ENCODE measurements at regions not wholly inside any gene's neighbourhood (a gene's known extent, or its start where the extent isn't known, plus 50 kb on each side); places are given as distances from the start of the nearest gene placed in this dataset.
A peak's percentile ranks its signal among the peaks of the same experiment; 100 is the strongest.
"Not testable (repeated sequence)": the region's sequence is repeated elsewhere in the genome, so short reads cannot be mapped to it uniquely, and the experiment has no call there.

DNA sequence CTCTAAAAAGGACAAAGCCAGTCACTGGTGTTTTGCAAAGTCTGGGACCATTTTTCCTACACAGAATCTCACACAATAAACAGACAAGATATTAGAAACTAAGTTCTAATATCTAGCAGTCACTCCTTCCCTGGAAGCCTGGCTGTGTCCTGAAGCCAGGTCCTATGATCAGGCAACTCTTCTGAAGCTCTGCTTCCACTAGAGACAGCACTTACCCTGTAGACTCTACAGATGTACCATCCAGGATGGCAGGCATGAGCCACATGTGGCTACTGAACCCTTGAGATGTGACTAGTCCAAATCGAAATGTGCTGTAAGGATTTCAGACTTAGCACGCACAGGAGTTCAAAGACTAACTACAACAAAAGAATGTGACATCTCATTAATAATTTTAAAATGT, 110.3 kb upstream of the NBPF9 start:
- ATAC-seq (replicated peaks); H3K9me3 Mint-ChIP-seq; H3K4me1 Mint-ChIP-seq (ENCODE audit: low read depth in 2 of 2); H3K36me3 Mint-ChIP-seq (ENCODE audit: insufficient read depth); DNase-seq; H3K4me3 Mint-ChIP-seq; H3K27ac Mint-ChIP-seq; H3K27me3 Mint-ChIP-seq: not testable (repeated sequence)

DNA sequence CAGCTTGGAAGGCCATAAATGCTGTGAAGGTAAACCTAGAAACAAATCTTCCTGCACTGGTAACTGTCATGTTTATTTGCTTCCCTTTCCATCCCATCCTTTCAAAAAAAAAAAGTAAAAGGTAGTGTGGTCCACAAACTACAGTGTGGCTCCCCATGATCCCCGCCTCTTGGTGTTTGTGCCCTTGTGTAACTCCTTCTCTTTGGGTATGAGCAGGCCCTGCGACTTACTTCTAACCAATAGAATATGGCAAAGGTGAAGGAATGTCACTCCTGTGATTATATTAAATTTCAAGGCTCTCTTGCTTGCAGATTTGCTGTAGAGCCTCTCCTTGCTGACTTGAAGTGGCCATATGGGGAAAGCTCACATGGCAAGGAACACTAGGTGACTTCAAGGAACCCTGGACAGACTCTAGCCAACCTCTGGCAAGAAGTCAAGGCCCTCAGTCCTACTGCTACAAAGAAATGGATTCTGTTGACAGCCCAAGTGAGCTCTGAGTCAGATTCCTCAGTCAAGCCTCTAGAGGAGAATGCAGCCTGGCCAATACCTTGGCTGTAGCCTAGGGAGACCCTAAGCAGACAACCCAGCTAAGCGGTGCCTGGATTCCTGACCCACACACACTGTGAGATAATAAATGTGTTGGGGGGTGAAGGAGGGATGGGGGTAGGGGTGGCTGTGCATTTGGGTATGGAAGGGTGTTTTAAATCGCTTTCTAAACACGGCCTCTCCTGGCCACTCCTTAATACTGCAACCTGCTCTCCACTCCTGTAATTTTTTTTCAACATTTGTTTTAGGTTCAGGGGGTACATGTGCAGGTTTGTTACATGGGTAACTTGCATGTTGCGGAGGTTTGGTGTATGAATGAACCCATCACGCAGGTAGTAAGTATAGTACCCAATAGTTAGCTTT, 115.0 kb upstream of the NBPF9 start:
- ATAC-seq (replicated peaks); H3K27ac Mint-ChIP-seq; DNase-seq; H3K27me3 Mint-ChIP-seq; H3K9me3 Mint-ChIP-seq; H3K4me1 Mint-ChIP-seq (ENCODE audit: low read depth in 2 of 2); H3K4me3 Mint-ChIP-seq; H3K36me3 Mint-ChIP-seq (ENCODE audit: insufficient read depth): not testable (repeated sequence)

DNA sequence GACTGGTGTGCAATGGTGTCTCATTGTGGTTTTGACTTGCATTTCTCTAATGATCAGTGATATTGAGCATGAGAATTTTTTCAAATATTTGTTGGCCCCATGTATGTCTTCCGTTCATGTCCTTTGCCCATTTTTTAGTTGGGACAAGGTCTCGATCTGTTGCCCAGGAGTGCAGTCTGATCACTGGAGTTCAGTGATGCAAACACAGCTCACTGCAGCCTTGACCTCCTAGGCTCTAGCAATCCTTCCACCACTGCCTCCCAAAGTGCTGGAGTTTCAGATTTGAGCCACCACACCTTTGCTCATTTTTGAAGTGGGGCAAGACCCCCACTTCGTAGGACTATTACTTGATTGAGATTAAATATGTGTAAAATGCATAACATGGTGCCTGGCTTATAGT, 116.2 kb upstream of the NBPF9 start:
- H3K4me1 Mint-ChIP-seq (ENCODE audit: low read depth in 2 of 2); ATAC-seq (replicated peaks); H3K9me3 Mint-ChIP-seq: not testable (repeated sequence)

DNA sequence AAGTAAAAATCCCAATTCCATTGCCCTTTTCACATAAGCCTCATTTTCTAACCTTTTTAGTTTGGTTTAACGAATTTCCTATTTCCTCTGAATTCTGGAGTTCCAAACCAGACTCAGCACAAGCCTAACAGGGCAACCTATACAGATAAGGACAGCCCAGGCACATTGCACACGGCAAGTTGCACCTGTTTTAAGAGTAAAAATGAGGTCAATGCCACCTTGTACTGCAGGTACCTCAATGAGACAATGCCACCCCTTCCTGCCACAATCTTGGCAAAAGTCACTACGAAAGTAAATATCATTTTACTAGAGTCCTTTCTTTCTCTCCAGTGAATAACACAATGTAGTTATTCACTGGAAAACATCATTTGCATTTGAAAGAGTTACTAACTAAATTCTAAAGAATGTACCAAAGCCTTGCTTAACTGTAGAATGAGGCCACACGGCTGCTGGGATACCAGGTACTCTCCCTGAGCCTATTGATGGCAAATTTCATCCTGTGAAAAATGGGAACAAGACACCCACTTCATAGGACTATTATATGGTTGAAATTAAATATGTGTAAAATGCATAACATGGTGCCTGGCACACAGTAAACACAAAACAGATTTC, 117.2 kb upstream of the NBPF9 start:
- ATAC-seq (replicated peaks); H3K9me3 Mint-ChIP-seq; H3K27me3 Mint-ChIP-seq; H3K4me3 Mint-ChIP-seq; H3K4me1 Mint-ChIP-seq (ENCODE audit: low read depth in 2 of 2); H3K27ac Mint-ChIP-seq; H3K36me3 Mint-ChIP-seq (ENCODE audit: insufficient read depth); DNase-seq: not testable (repeated sequence)

More for the DNA sequence above, 116.2 kb upstream of the NBPF9 start:
- not testable (repeated sequence) for H3K27me3 Mint-ChIP-seq; H3K36me3 Mint-ChIP-seq (ENCODE audit: insufficient read depth); H3K4me3 Mint-ChIP-seq; H3K27ac Mint-ChIP-seq; DNase-seq

DNA sequence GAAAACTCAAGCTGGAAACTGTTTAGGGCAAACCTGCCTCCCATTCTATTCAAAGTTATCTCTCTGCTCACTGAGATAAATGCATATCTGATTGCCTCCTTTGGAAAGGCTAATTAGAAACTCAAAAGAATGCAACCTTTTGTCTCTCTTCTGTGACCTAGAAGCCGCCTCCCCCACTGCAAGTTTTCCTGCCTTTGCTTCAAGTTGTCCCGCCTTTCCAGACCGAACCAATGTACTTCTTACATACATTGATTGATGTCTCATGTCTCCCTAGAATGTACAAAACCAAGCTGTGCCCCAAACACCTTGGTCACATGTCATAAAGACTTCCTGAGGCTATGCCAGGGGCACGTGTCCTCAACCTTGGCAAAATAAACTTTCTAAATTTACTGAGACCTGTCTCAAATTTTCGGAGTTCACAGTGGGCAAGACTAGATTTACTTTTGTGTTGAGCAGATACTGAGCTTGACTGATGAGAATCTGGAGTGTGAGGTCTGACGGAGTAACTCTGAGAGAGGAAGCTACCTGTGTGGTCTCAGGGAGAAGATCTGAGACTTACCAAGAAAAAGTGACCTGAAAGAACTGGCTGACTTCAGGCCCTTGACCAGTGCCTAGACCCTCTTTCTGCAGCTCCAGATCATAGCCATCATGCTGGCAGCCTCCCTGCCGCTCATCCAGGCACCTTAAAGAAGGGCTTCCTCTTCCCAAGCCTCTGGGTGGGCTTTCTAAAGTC, 124.7 kb upstream of the NBPF9 start:
- H3K9me3 Mint-ChIP-seq; H3K36me3 Mint-ChIP-seq (ENCODE audit: insufficient read depth); ATAC-seq (replicated peaks); H3K4me1 Mint-ChIP-seq (ENCODE audit: low read depth in 2 of 2); DNase-seq; H3K4me3 Mint-ChIP-seq; H3K27me3 Mint-ChIP-seq; H3K27ac Mint-ChIP-seq: not testable (repeated sequence)

DNA sequence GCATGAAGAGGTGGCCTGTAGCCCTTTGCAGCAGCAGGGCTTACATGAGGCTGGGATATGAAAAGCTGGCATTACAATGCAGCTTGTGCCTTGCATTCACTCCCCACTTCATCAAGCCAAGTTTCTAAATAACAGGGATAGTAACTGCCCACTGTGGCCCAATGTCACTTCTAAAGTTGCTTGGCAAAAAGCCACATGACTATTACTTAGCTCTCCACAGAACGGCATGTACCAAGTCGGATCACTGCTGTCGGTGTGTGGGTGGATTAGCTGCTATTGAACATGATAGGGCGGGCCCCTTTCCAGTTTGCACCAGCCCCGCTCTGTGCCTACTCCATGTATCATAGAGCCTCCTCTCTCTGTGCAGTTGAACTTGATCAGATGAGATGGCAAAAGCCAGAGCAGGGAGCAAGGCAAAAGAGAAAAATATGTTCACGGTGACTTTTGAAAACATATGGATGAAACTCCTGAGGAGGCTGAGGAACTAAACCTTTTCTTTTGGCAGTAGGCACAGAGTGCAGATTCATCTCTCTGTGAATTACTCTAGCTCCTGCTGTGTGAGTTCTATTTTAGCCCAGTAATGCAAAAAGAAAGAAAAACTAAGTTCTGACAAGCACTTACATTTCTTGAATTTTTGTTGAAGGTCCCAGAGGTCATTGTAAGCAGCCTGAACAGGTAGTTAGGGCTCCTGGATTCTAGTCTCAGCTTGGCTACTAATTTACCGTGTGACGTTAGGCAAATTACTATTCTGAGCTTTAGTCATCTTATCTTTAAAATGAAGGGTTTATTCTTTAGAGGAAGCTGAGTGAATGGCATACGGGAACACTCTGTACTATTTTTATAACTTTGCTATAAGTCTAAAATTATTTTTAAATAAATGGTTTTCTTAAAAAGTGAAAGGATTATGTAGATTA, 125.6 kb upstream of the NBPF9 start:
- not testable (repeated sequence) for H3K9me3 Mint-ChIP-seq; ATAC-seq (replicated peaks); H3K4me3 Mint-ChIP-seq; H3K27me3 Mint-ChIP-seq; DNase-seq; H3K27ac Mint-ChIP-seq; H3K4me1 Mint-ChIP-seq (ENCODE audit: low read depth in 2 of 2); H3K36me3 Mint-ChIP-seq (ENCODE audit: insufficient read depth)

DNA sequence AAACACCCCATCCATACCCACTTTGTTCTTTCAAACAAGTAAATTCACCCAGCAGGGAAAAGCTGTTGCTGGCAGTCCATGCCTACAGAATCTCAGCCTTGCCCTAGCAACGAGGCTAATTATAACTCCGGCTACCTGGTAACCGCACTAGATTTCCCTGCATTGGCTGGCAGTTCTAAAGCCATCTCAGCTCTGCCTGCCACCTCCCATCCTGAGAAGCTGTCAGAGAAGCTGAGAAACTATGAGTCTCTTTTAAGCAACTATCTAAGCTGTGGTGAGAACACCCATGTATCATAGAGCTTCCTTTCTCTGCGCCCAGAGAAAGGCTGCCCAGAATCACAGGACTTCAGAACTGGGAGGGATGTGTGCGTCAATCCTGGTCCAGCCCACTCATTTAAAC, 126.5 kb upstream of the NBPF9 start:
- H3K27me3 Mint-ChIP-seq; H3K4me3 Mint-ChIP-seq; H3K27ac Mint-ChIP-seq; H3K36me3 Mint-ChIP-seq (ENCODE audit: insufficient read depth); H3K9me3 Mint-ChIP-seq; DNase-seq; H3K4me1 Mint-ChIP-seq (ENCODE audit: low read depth in 2 of 2): not testable (repeated sequence)
- ATAC-seq (replicated peaks): peak; percentile 33

DNA sequence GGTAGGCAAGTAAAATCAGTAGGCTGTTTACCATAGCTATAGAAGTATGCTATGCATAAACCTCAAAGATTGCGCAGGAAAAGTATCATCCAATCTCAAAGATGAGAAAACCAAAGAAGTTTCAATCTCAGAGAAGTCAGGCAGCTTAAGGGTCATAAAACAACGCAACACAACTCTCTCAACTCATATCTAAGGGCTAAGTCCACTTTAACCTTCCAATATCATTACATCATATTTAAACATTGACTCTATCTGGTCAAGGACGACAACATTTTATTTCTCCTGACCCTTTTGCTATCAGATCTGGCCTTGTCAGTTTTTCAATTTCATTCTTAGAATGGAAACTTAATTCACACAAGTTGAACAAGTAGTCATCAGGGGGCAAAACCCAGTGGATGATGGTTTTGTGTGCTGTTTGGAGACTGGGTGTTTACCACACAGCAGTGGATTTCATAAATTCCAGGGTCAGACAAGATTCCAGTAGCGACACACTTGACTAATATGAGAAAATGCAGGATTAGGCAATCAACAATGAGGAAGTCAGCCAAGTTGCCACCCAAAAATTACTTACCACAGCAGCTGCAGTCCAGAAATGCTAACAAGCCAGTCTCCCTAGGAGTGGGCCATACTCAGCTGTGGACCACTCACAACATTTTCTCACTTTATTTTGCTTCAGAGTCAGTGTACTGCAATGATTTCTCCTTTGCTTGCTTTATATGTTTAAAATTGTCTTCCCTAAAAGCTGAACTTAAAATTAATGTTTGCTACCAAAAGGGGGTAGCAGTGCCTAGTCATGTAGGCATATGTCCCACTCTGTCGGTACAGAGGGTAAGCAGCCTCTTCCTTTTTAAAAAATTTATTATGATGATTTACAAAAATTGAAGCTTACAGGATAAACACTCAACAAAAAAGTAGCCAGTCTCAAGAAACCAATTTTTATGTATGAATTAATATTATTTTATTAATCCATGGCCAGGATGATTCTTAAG, 131.9 kb upstream of the NBPF9 start:
- not testable (repeated sequence) for H3K27me3 Mint-ChIP-seq, H3K4me3 Mint-ChIP-seq, H3K9me3 Mint-ChIP-seq

DNA sequence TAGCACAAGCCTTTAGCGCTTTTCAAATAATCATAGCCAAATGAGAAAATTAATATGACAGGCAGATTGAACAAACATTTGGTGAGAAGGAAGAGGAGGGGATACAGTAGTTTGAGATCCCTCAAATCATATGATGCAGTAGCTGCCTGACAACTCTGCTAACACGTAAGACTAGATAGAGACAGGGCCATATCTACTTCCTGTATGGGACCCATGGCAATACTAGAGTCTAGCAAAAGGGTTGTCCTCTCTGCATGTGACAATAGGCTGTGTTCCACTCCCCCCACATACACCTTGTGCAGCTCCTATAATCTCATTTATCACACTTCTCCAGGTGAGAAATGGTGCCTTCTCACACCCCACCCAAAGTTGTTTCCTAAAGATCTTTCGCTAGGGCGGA, 134.2 kb upstream of the NBPF9 start:
- DNase-seq; H3K9me3 Mint-ChIP-seq; H3K4me3 Mint-ChIP-seq; H3K36me3 Mint-ChIP-seq (ENCODE audit: insufficient read depth); H3K4me1 Mint-ChIP-seq (ENCODE audit: low read depth in 2 of 2); H3K27ac Mint-ChIP-seq; ATAC-seq (replicated peaks); H3K27me3 Mint-ChIP-seq: not testable (repeated sequence)

More for the DNA sequence above, 131.9 kb upstream of the NBPF9 start:
- DNase-seq; H3K36me3 Mint-ChIP-seq (ENCODE audit: insufficient read depth); H3K27ac Mint-ChIP-seq; ATAC-seq (replicated peaks); H3K4me1 Mint-ChIP-seq (ENCODE audit: low read depth in 2 of 2): not testable (repeated sequence)

DNA sequence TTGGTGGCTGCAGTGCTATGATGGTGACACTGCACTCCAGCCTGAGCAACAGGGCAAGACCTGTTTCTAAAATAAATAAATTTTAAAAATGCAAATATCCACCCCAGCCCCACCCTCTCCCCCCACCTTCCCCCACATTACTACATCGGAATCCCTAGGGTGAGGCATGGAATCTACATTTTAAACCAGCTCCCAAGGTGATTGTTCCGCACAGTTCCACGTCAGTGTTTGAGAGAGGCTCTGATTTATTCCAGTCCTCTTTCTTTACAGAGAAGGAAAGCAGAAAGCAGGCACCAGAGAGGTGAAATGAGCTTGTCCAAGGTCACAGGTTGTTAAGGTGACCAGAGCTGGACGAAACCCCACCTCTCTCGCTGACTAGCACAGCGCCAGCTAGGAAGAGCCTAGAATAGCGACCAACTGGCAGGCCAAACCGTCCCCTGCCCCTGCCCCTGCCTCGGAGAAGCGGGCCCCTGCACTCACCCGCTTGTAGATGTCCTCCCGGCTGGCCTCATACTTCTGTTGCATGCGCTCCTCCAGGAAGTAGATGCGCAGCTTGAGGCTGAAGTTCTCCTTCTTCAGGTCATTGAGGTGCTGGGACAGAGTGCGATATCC, 136.7 kb upstream of the NBPF9 start:
- H3K4me3 Mint-ChIP-seq; H3K4me1 Mint-ChIP-seq (ENCODE audit: low read depth in 2 of 2); H3K36me3 Mint-ChIP-seq (ENCODE audit: insufficient read depth); H3K27ac Mint-ChIP-seq; H3K9me3 Mint-ChIP-seq; H3K27me3 Mint-ChIP-seq; DNase-seq; ATAC-seq (replicated peaks): not testable (repeated sequence)

DNA sequence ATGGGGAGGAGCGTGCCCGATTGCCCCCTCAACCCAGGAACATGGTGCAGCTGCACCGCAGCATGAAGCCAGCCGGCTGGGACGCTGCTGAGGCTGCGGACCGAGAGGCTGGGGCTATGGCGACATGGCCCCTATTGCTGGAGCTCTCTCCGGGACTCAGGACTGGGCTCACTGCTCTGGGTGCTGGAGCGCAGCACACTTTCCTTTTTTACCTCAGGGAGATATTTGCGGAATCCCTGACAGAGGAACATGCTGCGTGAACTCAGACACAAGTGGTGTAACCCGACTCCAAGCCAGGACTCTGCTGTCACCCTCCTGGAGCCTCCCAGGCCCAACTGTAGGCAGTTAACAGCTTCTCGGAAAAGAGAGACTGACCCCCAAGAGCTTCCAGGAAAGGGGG, 137.2 kb upstream of the NBPF9 start:
- H3K9me3 Mint-ChIP-seq; H3K27me3 Mint-ChIP-seq; H3K36me3 Mint-ChIP-seq (ENCODE audit: insufficient read depth); DNase-seq; H3K4me3 Mint-ChIP-seq; ATAC-seq (replicated peaks); H3K4me1 Mint-ChIP-seq (ENCODE audit: low read depth in 2 of 2); H3K27ac Mint-ChIP-seq: not testable (repeated sequence)

DNA sequence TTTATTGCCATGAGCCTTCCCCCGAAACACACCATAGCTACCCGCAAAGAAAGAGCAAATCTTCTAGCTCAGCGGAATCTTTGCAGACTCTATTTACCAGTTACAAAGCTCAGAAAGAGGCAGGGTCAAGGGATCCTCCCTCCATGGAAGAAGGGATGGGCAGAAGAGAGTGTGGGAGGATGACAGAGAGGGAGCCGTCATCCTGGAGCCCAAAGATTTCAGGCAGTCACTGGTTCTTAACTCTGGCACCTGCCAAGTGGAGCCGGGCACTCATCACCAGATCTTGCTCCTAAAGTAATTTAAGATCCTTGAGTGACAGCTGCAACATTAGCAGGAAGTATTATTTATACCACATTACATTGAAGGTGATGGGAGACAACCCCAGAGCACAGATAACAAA, 137.9 kb upstream of the NBPF9 start:
- not testable (repeated sequence) for H3K9me3 Mint-ChIP-seq; ATAC-seq (replicated peaks); H3K4me1 Mint-ChIP-seq (ENCODE audit: low read depth in 2 of 2); H3K27ac Mint-ChIP-seq; H3K4me3 Mint-ChIP-seq; H3K27me3 Mint-ChIP-seq; DNase-seq; H3K36me3 Mint-ChIP-seq (ENCODE audit: insufficient read depth)

Data from effector memory CD8-positive, alpha-beta T cell (primary cell).